ENCODE measurements at regions not wholly inside any gene's neighbourhood (a gene's known extent, or its start where the extent isn't known, plus 50 kb on each side); places are given as distances from the start of the nearest gene placed in this dataset.

GRCh38 chr2:43022896-43023295 lies 203.5 kb downstream of the ZFP36L2 start:
- in situ Hi-C loops (cut with MboI; ENCODE audit: low sequenced_read_pairs), result no loop called here

- in situ Hi-C loops (cut with MboI; ENCODE audit: low sequenced_read_pairs), result no loop called here
Measured at GRCh38 chr2:43021791-43022509, 204.5 kb downstream of the ZFP36L2 start.

- in situ Hi-C loops (cut with MboI; ENCODE audit: low sequenced_read_pairs), result no loop called here
Measured at GRCh38 chr2:43020990-43021669, 205.3 kb downstream of the ZFP36L2 start.

GRCh38 chr2:43020296-43020695 lies 206.1 kb downstream of the ZFP36L2 start:
- in situ Hi-C loops (cut with MboI; ENCODE audit: low sequenced_read_pairs), result no loop called here

- in situ Hi-C loops (cut with MboI; ENCODE audit: low sequenced_read_pairs), result no loop called here
Measured at GRCh38 chr2:43019536-43020183, 206.7 kb downstream of the ZFP36L2 start.

GRCh38 chr2:43019025-43019367 lies 207.4 kb downstream of the ZFP36L2 start:
- in situ Hi-C loops (cut with MboI; ENCODE audit: low sequenced_read_pairs), result no loop called here

GRCh38 chr2:43018179-43019024 lies 208.0 kb downstream of the ZFP36L2 start:
- in situ Hi-C loops (cut with MboI; ENCODE audit: low sequenced_read_pairs), result no loop called here

GRCh38 chr2:43013821-43014345 lies 212.5 kb downstream of the ZFP36L2 start:
- in situ Hi-C loops (cut with MboI; ENCODE audit: low sequenced_read_pairs), result no loop called here

GRCh38 chr2:43012966-43013365 lies 213.4 kb downstream of the ZFP36L2 start:
- in situ Hi-C loops (cut with MboI; ENCODE audit: low sequenced_read_pairs), result no loop called here

- in situ Hi-C loops (cut with MboI; ENCODE audit: low sequenced_read_pairs), result no loop called here
Measured at GRCh38 chr2:43011158-43011491, 215.3 kb downstream of the ZFP36L2 start.

- in situ Hi-C loops (cut with MboI; ENCODE audit: low sequenced_read_pairs), result no loop called here
Measured at GRCh38 chr2:43010438-43011157, 215.8 kb downstream of the ZFP36L2 start.

GRCh38 chr2:43009448-43009847 lies 217.0 kb downstream of the ZFP36L2 start:
- in situ Hi-C loops (cut with MboI; ENCODE audit: low sequenced_read_pairs), result no loop called here

GRCh38 chr2:43008388-43008787 lies 216.0 kb upstream of the HAAO start:
- in situ Hi-C loops (cut with MboI; ENCODE audit: low sequenced_read_pairs), result no loop called here

GRCh38 chr2:43007901-43008300 lies 215.5 kb upstream of the HAAO start:
- in situ Hi-C loops (cut with MboI; ENCODE audit: low sequenced_read_pairs), result no loop called here

- in situ Hi-C loops (cut with MboI; ENCODE audit: low sequenced_read_pairs), result no loop called here
Measured at GRCh38 chr2:43006834-43007543, 214.6 kb upstream of the HAAO start.

- in situ Hi-C loops (cut with MboI; ENCODE audit: low sequenced_read_pairs), result no loop called here
Measured at GRCh38 chr2:43005975-43006833, 213.8 kb upstream of the HAAO start.

GRCh38 chr2:43005245-43005974 lies 213.0 kb upstream of the HAAO start:
- in situ Hi-C loops (cut with MboI; ENCODE audit: low sequenced_read_pairs), result no loop called here

- in situ Hi-C loops (cut with MboI; ENCODE audit: low sequenced_read_pairs), result no loop called here
Measured at GRCh38 chr2:43004879-43005244, 212.5 kb upstream of the HAAO start.
